Glutamatergic neuron (in vitro differentiated cells): ENCODE measurements at regions not wholly inside any gene's neighbourhood (a gene's known extent, or its start where the extent isn't known, plus 50 kb on each side); places are given as distances from the start of the nearest gene placed in this dataset.
"Not testable (repeated sequence)": the region's sequence is repeated elsewhere in the genome, so short reads cannot be mapped to it uniquely, and the experiment has no call there.

Experiments used
- DNase-seq: peaks from one replicate; pipeline ENCODE4 v3.0.0; 2022
- H3K27ac Mint-ChIP-seq: one replicate; pipeline ENCODE4 v1.8.0; 2020; ENCODE audit warnings: mild to moderate bottlenecking, mixed read lengths, inconsistent platforms; ENCODE audit not compliant: unreplicated experiment
- H3K27me3 Mint-ChIP-seq: one replicate; pipeline ENCODE4 v1.8.0; 2020; ENCODE audit warnings: mild to moderate bottlenecking, moderate library complexity, mixed read lengths, inconsistent platforms; ENCODE audit not compliant: unreplicated experiment
- H3K36me3 Mint-ChIP-seq: one replicate; pipeline ENCODE4 v1.8.0; 2020; ENCODE audit warnings: mild to moderate bottlenecking, mixed read lengths, inconsistent platforms; ENCODE audit not compliant: unreplicated experiment
- H3K4me1 Mint-ChIP-seq: one replicate; pipeline ENCODE4 v1.8.0; 2020; ENCODE audit warnings: mild to moderate bottlenecking, low read depth, mixed read lengths, inconsistent platforms; ENCODE audit not compliant: unreplicated experiment
- H3K4me3 Mint-ChIP-seq: one replicate; pipeline ENCODE4 v1.8.0; 2020; ENCODE audit warnings: mild to moderate bottlenecking, mixed read lengths, inconsistent platforms; ENCODE audit not compliant: unreplicated experiment
- H3K9me3 Mint-ChIP-seq: one replicate; pipeline ENCODE4 v1.8.0; 2020; ENCODE audit warnings: mild to moderate bottlenecking, moderate library complexity, mixed read lengths, inconsistent platforms; ENCODE audit not compliant: unreplicated experiment
- TF ChIP-seq, protein P1 (sequence below): fragments of 200-600 bp; sonication (generic); IDR thresholded peaks from one replicate; pipeline ENCODE4 v1.5.0; 2021; ENCODE audit not compliant: partially characterized antibody, unreplicated experiment

- Mint-ChIP-seq H3K4me3 (no peak overlapping the region), H3K27ac (no peak overlapping the region)
- peak; percentile 89 for DNase-seq
These were observed 310.9 kb downstream of the ZNF536 start for GRCh38 chr19:30682999-30683536.

DNA sequence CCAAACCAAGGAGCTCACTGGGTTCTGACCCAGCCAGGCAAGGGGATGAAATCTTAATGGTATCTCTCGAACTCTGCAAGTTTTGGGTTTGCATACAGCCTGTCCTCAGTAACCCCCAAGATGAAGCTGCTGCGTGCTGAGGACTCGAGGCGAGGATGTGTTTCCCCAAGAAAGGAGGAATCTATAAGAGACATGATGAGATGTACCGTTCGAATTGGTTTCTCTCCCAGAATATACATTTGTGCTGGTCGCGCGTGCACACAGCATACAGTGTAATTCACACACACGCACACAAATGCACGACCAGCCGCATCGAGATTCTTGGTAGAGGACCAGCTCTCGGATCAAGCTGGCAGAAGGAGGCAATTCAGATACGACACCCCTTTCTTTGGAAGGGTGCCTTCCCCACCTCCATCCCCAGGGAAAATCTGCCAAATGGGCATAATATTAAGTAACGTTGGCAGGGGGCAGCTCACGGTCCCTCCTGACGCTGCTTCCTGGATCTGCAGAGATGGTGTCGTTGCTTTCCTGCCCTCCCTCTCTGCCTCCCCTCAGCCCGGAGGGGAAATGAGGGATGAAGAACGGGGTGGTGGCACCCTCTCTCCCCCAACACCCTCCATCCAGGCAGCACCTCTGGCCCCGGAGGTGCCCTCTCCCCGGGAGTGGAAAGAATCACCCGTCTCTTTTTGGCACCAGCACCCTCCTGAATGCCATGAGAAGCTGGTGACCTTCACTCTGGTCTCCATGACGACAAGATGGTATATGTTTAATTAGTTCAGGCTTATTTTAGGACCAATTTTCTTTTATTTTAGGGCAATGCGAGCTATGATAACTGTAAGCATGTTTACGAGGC lies 310.2 kb downstream of the ZNF536 start:
- H3K27ac Mint-ChIP-seq = no peak overlapping the region

More at GRCh38 chr19:30682999-30683536, 310.9 kb downstream of the ZNF536 start:
- Mint-ChIP-seq H3K9me3 (peaks cover 3% of the 10 kb centered on the region), H3K4me1 (peaks cover 25% of the 10 kb centered on the region), H3K36me3 (no peaks in the 10 kb centered on the region), H3K27me3 (peaks cover 5% of the 10 kb centered on the region)
- TF ChIP-seq, protein P1, sequence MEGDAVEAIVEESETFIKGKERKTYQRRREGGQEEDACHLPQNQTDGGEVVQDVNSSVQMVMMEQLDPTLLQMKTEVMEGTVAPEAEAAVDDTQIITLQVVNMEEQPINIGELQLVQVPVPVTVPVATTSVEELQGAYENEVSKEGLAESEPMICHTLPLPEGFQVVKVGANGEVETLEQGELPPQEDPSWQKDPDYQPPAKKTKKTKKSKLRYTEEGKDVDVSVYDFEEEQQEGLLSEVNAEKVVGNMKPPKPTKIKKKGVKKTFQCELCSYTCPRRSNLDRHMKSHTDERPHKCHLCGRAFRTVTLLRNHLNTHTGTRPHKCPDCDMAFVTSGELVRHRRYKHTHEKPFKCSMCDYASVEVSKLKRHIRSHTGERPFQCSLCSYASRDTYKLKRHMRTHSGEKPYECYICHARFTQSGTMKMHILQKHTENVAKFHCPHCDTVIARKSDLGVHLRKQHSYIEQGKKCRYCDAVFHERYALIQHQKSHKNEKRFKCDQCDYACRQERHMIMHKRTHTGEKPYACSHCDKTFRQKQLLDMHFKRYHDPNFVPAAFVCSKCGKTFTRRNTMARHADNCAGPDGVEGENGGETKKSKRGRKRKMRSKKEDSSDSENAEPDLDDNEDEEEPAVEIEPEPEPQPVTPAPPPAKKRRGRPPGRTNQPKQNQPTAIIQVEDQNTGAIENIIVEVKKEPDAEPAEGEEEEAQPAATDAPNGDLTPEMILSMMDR = peak; percentile 92

DNA sequence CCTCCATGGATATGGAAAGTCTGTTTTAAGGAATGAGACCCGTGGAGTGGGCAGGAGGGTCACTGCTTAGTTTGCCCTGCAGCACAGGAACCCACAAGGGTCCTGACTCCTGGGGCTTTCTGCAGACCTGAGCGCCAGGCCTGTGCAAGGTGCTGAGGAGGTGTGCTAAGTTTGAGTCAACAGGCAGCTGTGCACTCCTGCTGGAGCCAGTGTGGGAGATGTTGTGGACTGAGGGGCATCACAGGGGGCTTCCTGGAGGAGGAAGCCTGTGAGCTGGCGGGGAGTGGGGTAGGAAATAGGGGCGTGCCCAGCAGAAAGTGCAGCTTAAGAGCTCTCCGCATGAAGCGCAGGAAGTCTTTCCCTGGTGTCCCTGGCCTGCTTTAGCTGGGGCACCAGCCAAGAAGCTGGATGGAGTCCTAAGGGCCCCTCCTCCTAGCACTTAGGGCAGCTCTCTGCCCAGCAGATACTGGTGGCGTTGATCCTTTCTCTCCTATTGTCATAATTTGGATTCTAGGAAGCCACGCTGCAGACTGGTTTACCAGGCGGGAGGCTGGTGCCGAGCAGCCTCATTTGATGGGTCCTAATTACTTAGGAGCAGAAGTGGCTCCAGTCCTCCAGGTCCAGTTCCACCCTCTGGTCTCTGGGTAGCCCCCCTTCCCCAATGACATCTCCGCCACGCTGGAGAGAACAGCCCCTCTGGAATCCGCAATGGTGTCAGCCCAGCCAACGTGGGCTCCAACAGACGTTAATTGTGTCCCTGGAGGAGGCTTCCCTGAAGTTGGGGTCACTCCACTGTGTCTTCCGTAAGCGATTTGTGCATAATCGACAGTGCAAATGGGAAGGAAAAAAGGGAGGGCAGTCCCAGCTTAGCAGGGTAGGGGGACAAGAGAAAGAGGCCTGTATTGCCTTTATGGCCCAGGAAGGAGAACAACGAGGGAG lies 309.2 kb downstream of the ZNF536 start:
- peaks cover 17% of the 10 kb centered on the region for H3K4me1 Mint-ChIP-seq
- TF ChIP-seq, protein P1 = no peak
- DNase-seq = no peak
- no peak overlapping the region for H3K4me3 Mint-ChIP-seq
- no peak overlapping the region for H3K27ac Mint-ChIP-seq
- H3K9me3 Mint-ChIP-seq = peaks cover 3% of the 10 kb centered on the region
- peaks cover 5% of the 10 kb centered on the region for H3K27me3 Mint-ChIP-seq
- no peaks in the 10 kb centered on the region for H3K36me3 Mint-ChIP-seq

More for the DNA sequence above, 310.2 kb downstream of the ZNF536 start:
- peaks cover 21% of the 10 kb centered on the region for H3K4me1 Mint-ChIP-seq
- H3K4me3 Mint-ChIP-seq = no peak overlapping the region
- peaks cover 3% of the 10 kb centered on the region for H3K9me3 Mint-ChIP-seq
- DNase-seq = no peak
- TF ChIP-seq, protein P1 = no peak
- peaks cover 5% of the 10 kb centered on the region for H3K27me3 Mint-ChIP-seq
- H3K36me3 Mint-ChIP-seq = no peaks in the 10 kb centered on the region

DNA sequence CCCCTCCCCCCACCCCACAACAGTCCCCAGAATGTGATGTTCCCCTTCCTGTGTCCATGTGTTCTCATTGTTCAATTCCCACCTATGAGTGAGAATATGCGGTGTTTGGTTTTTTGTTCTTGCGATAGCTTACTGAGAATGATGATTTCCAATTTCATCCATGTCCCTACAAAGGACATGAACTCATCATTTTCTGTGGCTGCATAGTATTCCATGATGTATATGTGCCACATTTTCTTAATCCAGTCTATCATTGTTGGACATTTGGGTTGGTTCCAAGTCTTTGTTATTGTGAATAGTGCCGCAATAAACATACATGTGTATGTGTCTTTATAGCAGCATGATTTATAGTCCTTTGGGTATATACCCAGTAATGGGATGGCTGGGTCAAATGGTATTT lies 308.2 kb downstream of the ZNF536 start:
- H3K4me1 Mint-ChIP-seq = peaks cover 12% of the 10 kb centered on the region
- H3K27me3 Mint-ChIP-seq, H3K4me3 Mint-ChIP-seq, H3K27ac Mint-ChIP-seq, H3K9me3 Mint-ChIP-seq, H3K36me3 Mint-ChIP-seq, DNase-seq: not testable (repeated sequence)

GRCh38 chr19:30679789-30680188 lies 307.6 kb downstream of the ZNF536 start:
- Mint-ChIP-seq H3K27me3 (peaks cover 5% of the 10 kb centered on the region), H3K4me3 (no peak overlapping the region), H3K27ac (no peak overlapping the region), H3K9me3 (peaks cover 2% of the 10 kb centered on the region), H3K36me3 (no peaks in the 10 kb centered on the region), H3K4me1 (peaks cover 9% of the 10 kb centered on the region)
- TF ChIP-seq, protein P1 = no peak
- no peak for DNase-seq
